Fibroblast of lung (primary cell): ENCODE measurements at regions not wholly inside any gene's neighbourhood (a gene's known extent, or its start where the extent isn't known, plus 50 kb on each side); places are given as distances from the start of the nearest gene placed in this dataset.

Experiments used
- DNase-seq, 2 donors: peaks; one replicate each; pipeline versions ENCODE4 v3.0.0 to v3.0.0-alpha.2; 2010; ENCODE audit warnings: low read depth in 2 of 2
- H2AFZ ChIP-seq: 2 replicates; pipeline ENCODE4 v1.5.1; 2012; ENCODE audit warnings: low read length, control low read depth, inconsistent platforms
- H3K27ac ChIP-seq: 2 replicates; pipeline ENCODE4 v1.5.1; 2011; ENCODE audit warnings: low read length, control low read depth; ENCODE audit not compliant: insufficient read depth
- H3K27me3 ChIP-seq: 2 replicates; pipeline ENCODE4 v1.5.1; 2011; ENCODE audit warnings: mild to moderate bottlenecking, low read length; ENCODE audit not compliant: control insufficient read depth, insufficient read depth
- H3K36me3 ChIP-seq: 2 replicates; pipeline ENCODE4 v1.5.1; 2011; ENCODE audit warnings: low read length; ENCODE audit not compliant: control insufficient read depth, insufficient read depth
- H3K4me1 ChIP-seq: 2 replicates; pipeline ENCODE4 v1.5.1; 2011; ENCODE audit warnings: low read length; ENCODE audit not compliant: control insufficient read depth, insufficient read depth; ENCODE audit errors: extremely low read depth
- H3K4me2 ChIP-seq: 2 replicates; pipeline ENCODE4 v1.5.1; 2011; ENCODE audit warnings: low read length, control low read depth; ENCODE audit not compliant: insufficient read depth; ENCODE audit errors: extremely low read depth
- H3K4me3 ChIP-seq, 4 experiments: fragments of 200-600 bp in 1 of 4; sonication (generic) in 1 of 4; replicated peaks in 1 of 4; 2 replicates each; pipeline ENCODE4 v1.5.1; 2011 to 2016; ENCODE audit warnings: low read length in 4 of 4, low read depth in 3 of 4, mild to moderate bottlenecking in 3 of 4, control low read depth in 2 of 4, inconsistent platforms in 1 of 4, mixed read lengths in 1 of 4; ENCODE audit not compliant: insufficient read depth in 1 of 4; ENCODE audit errors: control extremely low read depth in 1 of 4
- H3K79me2 ChIP-seq: 2 replicates; pipeline ENCODE4 v1.5.1; 2012; ENCODE audit warnings: mild to moderate bottlenecking, low read length, inconsistent platforms; ENCODE audit not compliant: control insufficient read depth, insufficient read depth
- H3K9ac ChIP-seq: 2 replicates; pipeline ENCODE4 v1.5.1; 2011; ENCODE audit warnings: mild to moderate bottlenecking, low read length, control low read depth; ENCODE audit not compliant: insufficient read depth
- H3K9me3 ChIP-seq: 2 replicates; pipeline ENCODE4 v1.5.1; 2012; ENCODE audit warnings: low read depth, low read length; ENCODE audit not compliant: control insufficient read depth, insufficient read depth
- H4K20me1 ChIP-seq: 2 replicates; pipeline ENCODE4 v1.5.1; 2011; ENCODE audit warnings: low read length; ENCODE audit not compliant: control insufficient read depth, insufficient read depth; ENCODE audit errors: extremely low read depth
- EZH2 ChIP-seq: IDR thresholded peaks from 2 replicates; pipeline ENCODE4 v1.5.1; 2012; ENCODE audit warnings: low read length, control low read depth, mild to moderate bottlenecking; ENCODE audit errors: missing control alignments
- TF ChIP-seq, protein P1 (sequence below), 2 donors: IDR thresholded peaks in 1 of 2; conservative IDR thresholded peaks in 1 of 2; 1 replicate in 1 of 2; 2 replicates in 1 of 2; pipeline ENCODE4 v1.5.1; 2011 to 2012; ENCODE audit warnings: low read length in 2 of 2, control low read depth in 1 of 2, inconsistent platforms in 1 of 2, low read depth in 1 of 2, mild to moderate bottlenecking in 1 of 2

DNA sequence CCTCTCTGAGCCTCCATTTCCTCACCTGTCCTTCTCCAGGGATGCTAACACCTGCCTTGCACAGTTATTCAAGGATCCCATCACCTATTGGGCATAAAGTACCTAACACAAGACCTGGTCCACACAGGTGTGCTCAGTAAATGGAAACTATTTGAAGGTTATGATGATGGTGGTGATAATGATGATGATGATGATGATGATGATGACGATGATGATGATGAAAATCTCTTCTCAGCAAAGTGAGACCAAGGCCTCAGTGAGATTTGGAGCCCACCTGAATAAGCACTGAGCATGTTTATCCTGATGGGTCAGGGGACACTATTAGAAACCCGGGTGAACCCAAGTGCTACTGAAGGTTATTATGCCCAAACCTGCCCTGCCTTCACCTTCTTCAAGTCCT is 100.7 kb downstream of the DMRTA2 start:
- Histone ChIP-seq H3K9me3 (no peaks in the 10 kb centered on the region), H3K79me2 (no peaks in the 10 kb centered on the region), H3K4me2 (no peak overlapping the region), H2AFZ (no peak overlapping the region), H3K4me3 (no peak overlapping the region), H3K9ac (no peak overlapping the region), H3K27ac (no peak overlapping the region), H3K4me1 (no peaks in the 10 kb centered on the region), H4K20me1 (no peaks in the 10 kb centered on the region), H3K27me3 (no peaks in the 10 kb centered on the region), H3K36me3 (no peaks in the 10 kb centered on the region)
- no peak for TF ChIP-seq EZH2
- TF ChIP-seq, protein P1, sequence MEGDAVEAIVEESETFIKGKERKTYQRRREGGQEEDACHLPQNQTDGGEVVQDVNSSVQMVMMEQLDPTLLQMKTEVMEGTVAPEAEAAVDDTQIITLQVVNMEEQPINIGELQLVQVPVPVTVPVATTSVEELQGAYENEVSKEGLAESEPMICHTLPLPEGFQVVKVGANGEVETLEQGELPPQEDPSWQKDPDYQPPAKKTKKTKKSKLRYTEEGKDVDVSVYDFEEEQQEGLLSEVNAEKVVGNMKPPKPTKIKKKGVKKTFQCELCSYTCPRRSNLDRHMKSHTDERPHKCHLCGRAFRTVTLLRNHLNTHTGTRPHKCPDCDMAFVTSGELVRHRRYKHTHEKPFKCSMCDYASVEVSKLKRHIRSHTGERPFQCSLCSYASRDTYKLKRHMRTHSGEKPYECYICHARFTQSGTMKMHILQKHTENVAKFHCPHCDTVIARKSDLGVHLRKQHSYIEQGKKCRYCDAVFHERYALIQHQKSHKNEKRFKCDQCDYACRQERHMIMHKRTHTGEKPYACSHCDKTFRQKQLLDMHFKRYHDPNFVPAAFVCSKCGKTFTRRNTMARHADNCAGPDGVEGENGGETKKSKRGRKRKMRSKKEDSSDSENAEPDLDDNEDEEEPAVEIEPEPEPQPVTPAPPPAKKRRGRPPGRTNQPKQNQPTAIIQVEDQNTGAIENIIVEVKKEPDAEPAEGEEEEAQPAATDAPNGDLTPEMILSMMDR (conservative IDR thresholded peaks at IDR 0.05 in 1 of 2, IDR thresholded peaks at IDR 0.05 in 1 of 2; ENCODE audit: low read depth in 1 of 2, low read length in 2 of 2): no peak
- no peak for DNase-seq

DNA sequence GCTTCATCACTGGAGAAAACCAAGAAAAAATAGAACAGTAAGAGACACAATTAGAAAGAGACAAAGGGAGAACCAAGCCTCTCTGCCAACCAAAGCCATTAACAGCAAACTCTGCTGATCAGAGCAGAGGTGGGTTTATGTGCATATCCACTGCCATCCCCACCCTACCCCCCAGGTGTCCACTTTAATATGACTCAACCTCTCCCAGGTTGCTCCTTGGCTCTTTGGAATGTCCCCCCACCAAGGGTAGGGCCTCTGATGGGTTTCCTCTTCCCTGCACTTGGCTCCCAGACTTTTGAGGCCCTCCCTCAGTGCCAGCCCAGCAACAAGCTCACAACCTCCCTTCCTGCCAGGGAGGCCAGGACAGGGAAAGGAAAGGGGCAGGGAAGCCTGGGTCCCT is 104.8 kb downstream of the DMRTA2 start:
- Histone ChIP-seq H3K4me3 (no peak overlapping the region), H3K27ac (no peak overlapping the region), H3K79me2 (no peaks in the 10 kb centered on the region), H3K27me3 (no peaks in the 10 kb centered on the region), H3K4me2 (no peak overlapping the region), H3K4me1 (no peaks in the 10 kb centered on the region), H3K9ac (no peak overlapping the region), H4K20me1 (no peaks in the 10 kb centered on the region), H3K36me3 (no peaks in the 10 kb centered on the region), H3K9me3 (no peaks in the 10 kb centered on the region), H2AFZ (no peak overlapping the region)
- DNase-seq: no peak
- no peak for TF ChIP-seq EZH2
- TF ChIP-seq, protein P1 (conservative IDR thresholded peaks at IDR 0.05 in 1 of 2, IDR thresholded peaks at IDR 0.05 in 1 of 2; ENCODE audit: low read depth in 1 of 2, low read length in 2 of 2): no peak

DNA sequence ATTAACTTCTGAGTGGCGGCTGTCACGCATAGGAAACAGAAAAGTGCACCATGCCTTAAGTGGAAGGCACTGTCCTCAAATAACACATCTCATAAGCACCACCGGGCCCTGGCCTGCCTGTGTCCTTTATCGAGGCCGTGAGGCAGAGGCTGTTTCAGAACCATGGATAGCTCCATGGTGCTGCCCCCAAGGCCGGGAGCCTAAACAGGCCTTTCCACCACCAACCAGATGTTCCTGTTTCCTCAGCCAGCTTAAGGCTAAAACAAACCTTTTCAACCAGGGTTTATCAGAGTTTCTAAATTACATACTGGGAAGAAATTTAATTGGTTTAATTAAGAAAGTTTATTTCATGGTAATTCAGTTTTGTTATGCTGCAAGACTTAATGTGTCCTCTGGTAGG is 114.4 kb downstream of the DMRTA2 start:
- Histone ChIP-seq H4K20me1 (no peaks in the 10 kb centered on the region), H3K4me3 (no peak overlapping the region), H3K9me3 (no peaks in the 10 kb centered on the region), H2AFZ (no peak overlapping the region), H3K4me2 (no peak overlapping the region), H3K36me3 (no peaks in the 10 kb centered on the region), H3K4me1 (no peaks in the 10 kb centered on the region), H3K27me3 (no peaks in the 10 kb centered on the region), H3K27ac (no peak overlapping the region), H3K9ac (no peak overlapping the region), H3K79me2 (no peaks in the 10 kb centered on the region)
- peak; percentile 13 to 32 for DNase-seq
- no peak for TF ChIP-seq EZH2
- TF ChIP-seq, protein P1 (conservative IDR thresholded peaks at IDR 0.05 in 1 of 2, IDR thresholded peaks at IDR 0.05 in 1 of 2; ENCODE audit: low read depth in 1 of 2, low read length in 2 of 2): no peak
